NCI-H526 (cell line): ENCODE measurements at regions not wholly inside any gene's neighbourhood (a gene's known extent, or its start where the extent isn't known, plus 50 kb on each side); places are given as distances from the start of the nearest gene placed in this dataset.

Experiments used
- DNase-seq, 2 experiments: peaks; one replicate each; lab custom pipeline; 2025; lab: John Stamatoyannopoulos, UW

GRCh38 chr2:44879269-44880124 is 62.0 kb upstream of the SIX3 start:
- no peak for DNase-seq

DNA sequence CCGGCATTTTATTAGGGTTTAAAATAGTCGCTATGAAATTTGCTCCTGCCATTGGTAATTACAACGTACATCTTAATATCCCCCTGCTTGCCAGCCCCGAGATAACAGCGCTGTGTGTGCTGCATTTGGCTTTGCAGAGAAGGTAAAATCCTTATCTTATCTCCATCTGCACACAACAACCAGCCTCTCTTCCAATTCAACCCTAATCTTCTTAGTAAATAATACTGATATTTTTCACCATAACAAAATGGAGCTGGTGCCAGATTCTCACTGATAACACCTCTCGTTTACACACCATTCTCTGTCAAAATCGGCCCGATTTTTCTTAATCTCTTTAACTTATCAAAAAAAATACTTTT is 61.4 kb upstream of the SIX3 start:
- DNase-seq = no peak

- no peak for DNase-seq
Observed at GRCh38 chr2:44881856-44882255, 59.6 kb upstream of the SIX3 start.

- DNase-seq = no peak
Observed at GRCh38 chr2:44883356-44883755, 58.1 kb upstream of the SIX3 start.

DNA sequence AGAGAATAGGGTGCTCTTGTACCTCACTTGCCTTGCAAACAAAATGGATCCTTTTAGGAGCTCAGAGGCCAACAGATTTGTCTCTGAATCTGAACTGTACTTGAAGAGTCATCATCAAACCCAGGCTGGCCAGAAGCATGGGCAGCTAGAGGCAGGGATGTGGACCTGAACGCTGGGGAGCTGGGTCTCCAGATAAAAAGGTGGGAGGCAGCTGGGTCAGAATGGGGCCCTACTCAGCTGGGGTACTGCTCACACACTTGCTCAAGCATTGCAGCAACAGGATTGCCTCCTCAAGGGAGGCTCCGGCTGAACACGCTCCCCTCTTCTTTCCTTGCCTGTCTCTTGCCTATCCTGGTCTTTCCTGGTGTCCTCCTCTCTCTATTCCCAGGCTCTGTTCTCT is 57.3 kb upstream of the SIX3 start:
- no peak for DNase-seq

DNA sequence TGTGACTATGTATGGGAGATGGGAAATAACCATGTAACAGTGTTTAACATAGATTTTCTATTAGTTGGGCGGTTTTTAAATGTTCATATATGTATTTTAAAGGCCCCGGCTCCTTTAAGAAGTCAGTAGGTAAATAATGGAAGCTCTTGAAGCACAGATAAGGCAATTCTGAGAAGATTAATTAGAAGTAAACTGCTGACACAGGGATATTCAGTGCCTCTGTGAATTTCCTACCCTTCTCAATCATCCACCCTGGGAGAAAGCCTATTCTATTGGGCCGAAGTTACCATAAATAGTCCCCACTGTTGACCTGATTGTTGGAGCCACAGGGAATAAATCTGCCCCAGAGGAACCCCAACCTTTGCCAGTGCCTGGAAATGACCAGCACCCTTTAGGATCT is 56.8 kb upstream of the SIX3 start:
- DNase-seq = no peak

DNA sequence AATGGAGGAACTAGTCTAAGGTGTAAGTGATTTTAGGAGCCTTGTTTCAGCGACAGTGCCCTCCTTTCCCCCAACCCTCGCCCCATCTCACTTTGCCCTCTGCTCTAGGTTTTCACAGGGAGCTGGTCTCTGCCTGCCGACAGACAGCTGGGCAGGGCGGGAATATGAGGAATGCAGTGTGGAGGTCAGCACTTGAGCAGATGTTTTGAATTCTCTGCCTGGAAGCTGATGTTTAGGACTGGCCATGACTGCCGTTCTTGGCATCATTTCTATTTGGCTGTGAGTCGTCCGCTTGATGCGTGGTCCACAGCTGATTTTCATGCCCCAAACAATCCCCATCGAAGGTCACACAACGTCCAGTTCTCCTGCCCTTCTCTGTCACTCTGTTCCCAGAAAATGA is 55.1 kb upstream of the SIX3 start:
- no peak for DNase-seq

DNA sequence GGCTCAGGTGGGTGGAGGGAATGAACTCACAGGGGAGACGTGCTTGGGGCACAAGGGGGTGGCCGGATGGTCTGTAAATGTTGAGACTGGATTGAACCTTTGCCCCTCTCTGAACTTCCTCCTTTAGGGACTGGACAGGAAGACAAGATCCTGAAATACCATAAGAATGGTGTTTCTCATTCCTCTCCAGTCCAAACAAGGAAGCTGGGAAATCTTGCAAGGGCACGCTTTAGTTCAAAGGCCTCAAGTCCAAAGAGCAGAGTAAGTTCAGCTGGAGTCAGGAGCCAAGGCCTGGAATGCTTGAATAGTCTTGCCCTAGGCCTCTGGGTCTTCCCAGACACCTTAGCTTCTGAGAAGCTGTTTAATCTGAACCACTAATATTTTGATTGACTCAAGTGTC is 52.4 kb upstream of the SIX3 start:
- no peak for DNase-seq
